ENCODE measurements at regions not wholly inside any gene's neighbourhood (a gene's known extent, or its start where the extent isn't known, plus 50 kb on each side); places are given as distances from the start of the nearest gene placed in this dataset.

- no peak for TF ChIP-seq BCL6B (tag by site-specific recombination; IDR thresholded peaks at IDR 0.05)
- TF ChIP-seq KLF1 (tag by site-specific recombination; IDR thresholded peaks at IDR 0.05), result no peak
- TF ChIP-seq ZSCAN16 (tag by site-specific recombination; IDR thresholded peaks at IDR 0.05), result no peak
- TF ChIP-seq ZNF626 (tag by site-specific recombination; IDR thresholded peaks at IDR 0.05), result no peak
- TF ChIP-seq ZNF404 (tag by site-specific recombination; IDR thresholded peaks at IDR 0.05), result no peak
- no peak for TF ChIP-seq ZNF645 (tag by site-specific recombination; IDR thresholded peaks at IDR 0.05)
- TF ChIP-seq RBAK (tag by site-specific recombination; IDR thresholded peaks at IDR 0.05), result no peak
- peak; percentile 68 for TF ChIP-seq ZBTB44 (tag by site-specific recombination; IDR thresholded peaks at IDR 0.05)
- TF ChIP-seq ZNF510 (tag by site-specific recombination; IDR thresholded peaks at IDR 0.05; ENCODE audit: insufficient replicate concordance), result no peak
- TF ChIP-seq ZNF426 (tag by site-specific recombination; IDR thresholded peaks at IDR 0.05), result no peak
- TF ChIP-seq ELK4 (IDR thresholded peaks at IDR 0.05; ENCODE audit: borderline replicate concordance, low read depth, low read length), result no peak
- TF ChIP-seq ZNF555 (tag by site-specific recombination; conservative IDR thresholded peaks at IDR 0.05), result no peak
- TF ChIP-seq ZNF140 (tag by site-specific recombination; IDR thresholded peaks at IDR 0.05), result no peak
- no peak for TF ChIP-seq ZNF600 (tag by site-specific recombination; IDR thresholded peaks at IDR 0.05)
- TF ChIP-seq ZNF274 (IDR thresholded peaks at IDR 0.05; ENCODE audit: low read length), result no peak
- TF ChIP-seq ZNF274 (tag by site-specific recombination; IDR thresholded peaks at IDR 0.05; ENCODE audit: borderline replicate concordance), result no peak
- no peak for TF ChIP-seq ZNF654 (tag by site-specific recombination; IDR thresholded peaks at IDR 0.05; ENCODE audit: low read depth)
- TF ChIP-seq ZBTB11 (tag by site-specific recombination; conservative IDR thresholded peaks at IDR 0.05; ENCODE audit: low read depth), result no peak
- no peak for TF ChIP-seq ZNF433 (tag by site-specific recombination; IDR thresholded peaks at IDR 0.05; ENCODE audit: low read depth)
- TF ChIP-seq ZNF677 (tag by site-specific recombination; IDR thresholded peaks at IDR 0.05), result no peak
- TF ChIP-seq EGR2 (tag by site-specific recombination; IDR thresholded peaks at IDR 0.05; ENCODE audit: low read depth), result no peak
- TF ChIP-seq ZNF394 (tag by site-specific recombination; IDR thresholded peaks at IDR 0.05; ENCODE audit: borderline replicate concordance), result no peak
- no peak for TF ChIP-seq KLF8 (tag by site-specific recombination; IDR thresholded peaks at IDR 0.05)
- no peak for TF ChIP-seq REST (tag by site-specific recombination; IDR thresholded peaks at IDR 0.05)
- TF ChIP-seq REPIN1 (tag by site-specific recombination; IDR thresholded peaks at IDR 0.05; ENCODE audit: low read depth), result no peak
- peak; percentile 53; the same call in 1 of the 2 replicates for TF ChIP-seq ZNF843 (tag by site-specific recombination; IDR thresholded peaks at IDR 0.05)
- no peak for TF ChIP-seq ZNF350 (tag by site-specific recombination; IDR thresholded peaks at IDR 0.05)
- no peak for TF ChIP-seq ZBTB1 (tag by site-specific recombination; IDR thresholded peaks at IDR 0.05)
- no peak for TF ChIP-seq ZNF302 (tag by site-specific recombination; IDR thresholded peaks at IDR 0.05; ENCODE audit: low read depth)
Observed at GRCh38 chr13:73672492-73672891, 461.7 kb downstream of the KLF12 start (continued).

Data from HEK293 (cell line).